IMR-90 (cell line): ENCODE measurements at regions not wholly inside any gene's neighbourhood (a gene's known extent, or its start where the extent isn't known, plus 50 kb on each side); places are given as distances from the start of the nearest gene placed in this dataset.

ENCODE experiments used
- ATAC-seq: fragments of 200-7000 bp; cut with Tn5 transposase; 2 replicates; pipeline ENCODE4 v1.9.1; 2020; ENCODE audit warnings: low read depth, mild to moderate bottlenecking, moderate library complexity
- BruUV-seq: library from RNA; stranded (reverse); fragments of 400-500 nt; replicated peaks from 2 replicates; lab custom pipeline; 2021; lab: Mats Ljungman, UMichigan
- CTCF ChIA-PET: fragments of 300-600 bp; formaldehyde crosslinking; extraction: SDS; loops from one replicate; lab custom pipeline; 2021; ENCODE audit warnings: antibody characterized with exemption; lab: Yijun Ruan, JAX
- POLR2A ChIA-PET: fragments of 300-600 bp; sonication (Branson Sonifier 250); formaldehyde crosslinking; loops from one replicate; lab custom pipeline; 2022; ENCODE audit warnings: antibody characterized with exemption; ENCODE audit not compliant: unreplicated experiment; lab: Charles Lee
- DNase-seq: peaks from one replicate; pipeline ENCODE4 v3.0.0; 2013
- H2AFZ ChIP-seq: replicated peaks from 2 replicates; pipeline ENCODE3; 2013; ENCODE audit warnings: low read length, mild to moderate bottlenecking; ENCODE audit not compliant: poor library complexity
- H2AK5ac ChIP-seq: 2 replicates; pipeline ENCODE4 v1.6.1; 2013; ENCODE audit warnings: low read depth, low read length, inconsistent platforms
- H2AK9ac ChIP-seq: replicated peaks from 2 replicates; pipeline ENCODE3; 2013; ENCODE audit warnings: mild to moderate bottlenecking, low read depth, low read length, moderate library complexity; ENCODE audit not compliant: poor library complexity
- H2BK120ac ChIP-seq: 2 replicates; pipeline ENCODE4 v1.6.1; 2013; ENCODE audit warnings: low read depth, low read length, inconsistent platforms
- H2BK15ac ChIP-seq: 3 replicates; pipeline ENCODE4 v1.6.1; 2013; ENCODE audit warnings: low read depth, low read length, inconsistent platforms
- H2BK20ac ChIP-seq: 2 replicates; pipeline ENCODE4 v1.6.1; 2013; ENCODE audit warnings: low read depth, mild to moderate bottlenecking, inconsistent platforms, low read length, moderate library complexity
- H2BK5ac ChIP-seq: 2 replicates; pipeline ENCODE4 v1.6.1; 2013; ENCODE audit warnings: mild to moderate bottlenecking, low read depth, low read length, inconsistent platforms; ENCODE audit not compliant: poor library complexity, severe bottlenecking
- H3K14ac ChIP-seq: replicated peaks from 2 replicates; pipeline ENCODE4 v1.6.1; 2013; ENCODE audit warnings: low read depth, low read length, inconsistent platforms
- H3K18ac ChIP-seq: 2 replicates; pipeline ENCODE4 v1.6.1; 2013; ENCODE audit warnings: low read depth, low read length, control low read depth
- H3K23ac ChIP-seq: 2 replicates; pipeline ENCODE4 v1.6.1; 2013; ENCODE audit warnings: low read depth, low read length, inconsistent platforms
- H3K27ac ChIP-seq: 2 replicates; pipeline ENCODE4 v1.5.1; 2013; ENCODE audit warnings: mild to moderate bottlenecking, control low read depth, low read length; ENCODE audit not compliant: insufficient read depth
- H3K27me3 ChIP-seq: 2 replicates; pipeline ENCODE4 v1.6.1; 2013; ENCODE audit warnings: low read length; ENCODE audit not compliant: control insufficient read depth, insufficient read depth
- H3K36me3 ChIP-seq: 2 replicates; pipeline ENCODE4 v1.6.1; 2013; ENCODE audit warnings: low read length, mixed read lengths; ENCODE audit not compliant: control insufficient read depth, insufficient read depth
- H3K4ac ChIP-seq: 2 replicates; pipeline ENCODE4 v1.6.1; 2013; ENCODE audit warnings: low read depth, low read length, inconsistent platforms
- H3K4me1 ChIP-seq: 2 replicates; pipeline ENCODE4 v1.6.1; 2013; ENCODE audit warnings: low read length, mixed read lengths; ENCODE audit not compliant: control insufficient read depth, insufficient read depth
- H3K4me2 ChIP-seq: 2 replicates; pipeline ENCODE4 v1.6.1; 2013; ENCODE audit warnings: low read depth, mild to moderate bottlenecking, control low read depth, low read length, moderate library complexity
- H3K4me3 ChIP-seq: 2 replicates; pipeline ENCODE4 v1.5.1; 2013; ENCODE audit warnings: low read depth, mild to moderate bottlenecking, control low read depth, low read length, moderate library complexity; ENCODE audit not compliant: insufficient read depth
- H3K56ac ChIP-seq: 2 replicates; pipeline ENCODE4 v1.6.1; 2013; ENCODE audit warnings: low read length, inconsistent platforms; ENCODE audit not compliant: insufficient read depth; ENCODE audit errors: extremely low read depth
- H3K79me1 ChIP-seq, 2 experiments: 2 replicates each; pipeline ENCODE4 v1.6.1; 2013; ENCODE audit warnings: low read length in 2 of 2, inconsistent platforms in 1 of 2, low read depth in 1 of 2
- H3K9ac ChIP-seq: 2 replicates; pipeline ENCODE4 v1.6.1; 2013; ENCODE audit warnings: low read depth, low read length, control low read depth
- H3K9me1 ChIP-seq: 2 replicates; pipeline ENCODE4 v1.6.1; 2013; ENCODE audit warnings: low read length, inconsistent platforms; ENCODE audit not compliant: insufficient read depth
- H3K9me3 ChIP-seq: 2 replicates; pipeline ENCODE4 v1.6.1; 2013; ENCODE audit warnings: low read length; ENCODE audit not compliant: control insufficient read depth, insufficient read depth
- H4K20me1 ChIP-seq: 2 replicates; pipeline ENCODE4 v1.6.1; 2013; ENCODE audit warnings: low read length, inconsistent platforms; ENCODE audit not compliant: insufficient read depth
- H4K5ac ChIP-seq: 2 replicates; pipeline ENCODE4 v1.6.1; 2013; ENCODE audit warnings: mild to moderate bottlenecking, low read depth, low read length, control low read depth
- H4K8ac ChIP-seq, 2 experiments: 2 replicates each; pipeline ENCODE4 v1.6.1; 2013; ENCODE audit warnings: low read depth in 2 of 2, low read length in 2 of 2, control low read depth in 1 of 2, inconsistent platforms in 1 of 2
- H4K91ac ChIP-seq: 2 replicates; pipeline ENCODE4 v1.6.1; 2013; ENCODE audit warnings: low read depth, low read length, inconsistent platforms; ENCODE audit not compliant: insufficient read depth
- BHLHE40 ChIP-seq: fragments of 150-350 bp; IDR thresholded peaks from 2 replicates; pipeline ENCODE4 v1.6.1; 2016; ENCODE audit warnings: mild to moderate bottlenecking, low read depth, low read length
- CEBPB ChIP-seq: IDR thresholded peaks from 2 replicates; pipeline ENCODE4 v1.6.1; 2012; ENCODE audit warnings: low read depth, low read length, improper control_type of control experiment
- CHD1 ChIP-seq: IDR thresholded peaks from 2 replicates; pipeline ENCODE4 v1.6.1; 2012; ENCODE audit warnings: low read depth, low read length, improper control_type of control experiment
- CTCF ChIP-seq: conservative IDR thresholded peaks from 2 replicates; pipeline ENCODE4 v1.5.1; 2012; ENCODE audit warnings: mild to moderate bottlenecking, low read depth, low read length, improper control_type of control experiment
- ELK1 ChIP-seq: fragments of 150-350 bp; IDR thresholded peaks from 2 replicates; pipeline ENCODE4 v1.6.1; 2016; ENCODE audit warnings: low read depth, mild to moderate bottlenecking, low read length, moderate library complexity, borderline replicate concordance
- RAD21 ChIP-seq: IDR thresholded peaks from 2 replicates; pipeline ENCODE4 v1.6.1; 2012; ENCODE audit warnings: low read length, improper control_type of control experiment
- WGBS, 2 experiments: methylation state at CpG; one replicate each; pipeline versions ENCODE4 v1.1.5 to v1.1.7; 2013; ENCODE audit warnings: missing lambda C conversion rate in 2 of 2; ENCODE audit not compliant: insufficient read length in 1 of 2; ENCODE audit errors: extremely low coverage in 2 of 2; 5-methylcytosine and 5-hydroxymethylcytosine counted together
- dilution Hi-C: fragments of 300-500 bp; cut with HindIII; formaldehyde crosslinking; loops from one replicate; pipeline ENCODE4 v1.14.3; 2018; ENCODE audit warnings: low sequenced_read_pairs; ENCODE audit not compliant: unreplicated experiment
- in situ Hi-C: fragments of 300-500 bp; cut with MboI; formaldehyde crosslinking; loops from 3 replicates; pipeline ENCODE4 v1.14.3; 2019; ENCODE audit warnings: low sequenced_read_pairs, inconsistent platforms, mixed read lengths
- intact Hi-C: fragments of 100-400 bp; cut with micrococcal nuclease; formaldehyde crosslinking; loops from 2 replicates; pipeline ENCODE4 v1.10.0; 2022

DNA sequence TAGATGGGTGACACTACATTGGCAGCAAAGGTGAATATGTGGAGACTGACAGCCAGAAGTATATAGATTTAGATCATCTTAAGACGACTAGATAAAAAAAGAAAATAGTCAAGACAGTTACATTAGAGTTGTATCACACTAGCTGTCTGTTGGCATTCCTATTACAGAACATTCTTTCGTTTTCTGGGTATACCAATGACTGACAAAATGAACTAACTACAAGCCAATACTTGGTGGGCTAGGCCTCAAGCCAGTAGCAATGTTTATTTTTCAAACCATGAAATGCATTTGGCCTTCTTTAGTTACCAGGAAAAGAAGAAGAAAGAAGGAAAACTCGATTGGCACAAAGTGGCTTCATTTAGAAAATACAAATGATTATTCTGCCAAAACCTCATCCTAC is 944.9 kb upstream of the ZEB2 start:
- CTCF ChIA-PET = no interaction called here
- BruUV-seq = no TSS peak
- no peak overlapping the region for H2AK9ac ChIP-seq

More for the DNA sequence above, 944.9 kb upstream of the ZEB2 start:
- no peak overlapping the region for H3K4me3 ChIP-seq
- H3K14ac ChIP-seq = no peak overlapping the region
- no peak overlapping the region for H2AFZ ChIP-seq
- H2AK5ac ChIP-seq = no peak overlapping the region
- H3K9ac ChIP-seq = no peak overlapping the region
- no peaks in the 10 kb centered on the region for H3K27me3 ChIP-seq
- no peaks in the 10 kb centered on the region for H4K20me1 ChIP-seq
- no peak overlapping the region for H3K56ac ChIP-seq
- H4K5ac ChIP-seq = no peak overlapping the region
- POLR2A ChIA-PET = no interaction called here
- dilution Hi-C loops (no loop called here), in situ Hi-C loops (no loop called here), intact Hi-C loops (no loop called here)
- DNase-seq = no peak
- H2BK20ac ChIP-seq = no peak overlapping the region
- H3K9me3 ChIP-seq = no peaks in the 10 kb centered on the region
- no peaks in the 10 kb centered on the region for H3K36me3 ChIP-seq
- no peak for TF ChIP-seq BHLHE40
- TF ChIP-seq RAD21 = no peak
- TF ChIP-seq CEBPB = no peak
- no peak for TF ChIP-seq CTCF
- no peak for TF ChIP-seq CHD1
- no peak for TF ChIP-seq ELK1
- no peak overlapping the region for H2BK5ac ChIP-seq
- no peak for ATAC-seq
- H3K23ac ChIP-seq = no peak overlapping the region
- no peaks in the 10 kb centered on the region for H3K4me1 ChIP-seq
- H3K4me2 ChIP-seq = no peak overlapping the region
- no peaks in the 10 kb centered on the region for H3K9me1 ChIP-seq
- no peak overlapping the region for H2BK15ac ChIP-seq
- H4K8ac ChIP-seq = no peak overlapping the region
- no peak overlapping the region for H3K27ac ChIP-seq
- H3K4ac ChIP-seq = no peak overlapping the region
- no peaks in the 10 kb centered on the region for H3K79me1 ChIP-seq
- no CpG with 5 or more reads among the region's 3 CpGs for WGBS, 2 experiments
- H4K91ac ChIP-seq = no peak overlapping the region
- no peak overlapping the region for H2BK120ac ChIP-seq
- no peak overlapping the region for H3K18ac ChIP-seq
